ENCODE measurements at regions not wholly inside any gene's neighbourhood (a gene's known extent, or its start where the extent isn't known, plus 50 kb on each side); places are given as distances from the start of the nearest gene placed in this dataset.

DNA sequence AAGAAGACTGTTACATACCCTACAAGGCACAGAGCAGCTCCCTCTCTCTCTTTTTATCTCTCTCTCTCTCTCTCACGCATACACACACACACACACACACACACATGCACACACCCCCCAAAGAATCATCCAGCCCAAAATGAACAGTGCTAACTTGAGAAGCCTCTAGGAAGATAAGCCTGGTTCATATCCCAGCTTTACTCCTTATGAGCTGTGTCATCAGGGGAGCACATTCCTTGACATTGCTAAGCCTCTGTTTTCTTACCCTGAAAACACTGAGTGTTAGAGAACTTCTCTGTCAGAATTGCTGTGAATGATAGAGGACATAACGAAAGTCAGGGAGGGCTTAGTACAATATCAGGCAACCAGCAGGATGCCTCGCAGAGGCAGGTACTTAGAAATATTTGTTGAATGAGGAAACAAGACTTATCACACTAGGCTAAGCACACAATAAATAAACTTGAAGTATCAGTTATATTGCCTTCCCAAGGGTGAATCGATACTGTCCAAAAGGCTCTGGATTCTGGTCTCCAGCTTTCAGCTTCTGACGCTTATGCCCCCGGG is 725.6 kb upstream of the ID2 start:
- TF ChIP-seq, protein P1, sequence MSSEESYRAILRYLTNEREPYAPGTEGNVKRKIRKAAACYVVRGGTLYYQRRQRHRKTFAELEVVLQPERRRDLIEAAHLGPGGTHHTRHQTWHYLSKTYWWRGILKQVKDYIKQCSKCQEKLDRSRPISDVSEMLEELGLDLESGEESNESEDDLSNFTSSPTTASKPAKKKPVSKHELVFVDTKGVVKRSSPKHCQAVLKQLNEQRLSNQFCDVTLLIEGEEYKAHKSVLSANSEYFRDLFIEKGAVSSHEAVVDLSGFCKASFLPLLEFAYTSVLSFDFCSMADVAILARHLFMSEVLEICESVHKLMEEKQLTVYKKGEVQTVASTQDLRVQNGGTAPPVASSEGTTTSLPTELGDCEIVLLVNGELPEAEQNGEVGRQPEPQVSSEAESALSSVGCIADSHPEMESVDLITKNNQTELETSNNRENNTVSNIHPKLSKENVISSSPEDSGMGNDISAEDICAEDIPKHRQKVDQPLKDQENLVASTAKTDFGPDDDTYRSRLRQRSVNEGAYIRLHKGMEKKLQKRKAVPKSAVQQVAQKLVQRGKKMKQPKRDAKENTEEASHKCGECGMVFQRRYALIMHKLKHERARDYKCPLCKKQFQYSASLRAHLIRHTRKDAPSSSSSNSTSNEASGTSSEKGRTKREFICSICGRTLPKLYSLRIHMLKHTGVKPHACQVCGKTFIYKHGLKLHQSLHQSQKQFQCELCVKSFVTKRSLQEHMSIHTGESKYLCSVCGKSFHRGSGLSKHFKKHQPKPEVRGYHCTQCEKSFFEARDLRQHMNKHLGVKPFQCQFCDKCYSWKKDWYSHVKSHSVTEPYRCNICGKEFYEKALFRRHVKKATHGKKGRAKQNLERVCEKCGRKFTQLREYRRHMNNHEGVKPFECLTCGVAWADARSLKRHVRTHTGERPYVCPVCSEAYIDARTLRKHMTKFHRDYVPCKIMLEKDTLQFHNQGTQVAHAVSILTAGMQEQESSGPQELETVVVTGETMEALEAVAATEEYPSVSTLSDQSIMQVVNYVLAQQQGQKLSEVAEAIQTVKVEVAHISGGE (tag by site-specific recombination; conservative IDR thresholded peaks at IDR 0.05; ENCODE audit: low read depth), result no peak
- no peak for TF ChIP-seq ZNF76 (tag by site-specific recombination; IDR thresholded peaks at IDR 0.05; ENCODE audit: borderline replicate concordance, low read depth)
- TF ChIP-seq, protein P2, sequence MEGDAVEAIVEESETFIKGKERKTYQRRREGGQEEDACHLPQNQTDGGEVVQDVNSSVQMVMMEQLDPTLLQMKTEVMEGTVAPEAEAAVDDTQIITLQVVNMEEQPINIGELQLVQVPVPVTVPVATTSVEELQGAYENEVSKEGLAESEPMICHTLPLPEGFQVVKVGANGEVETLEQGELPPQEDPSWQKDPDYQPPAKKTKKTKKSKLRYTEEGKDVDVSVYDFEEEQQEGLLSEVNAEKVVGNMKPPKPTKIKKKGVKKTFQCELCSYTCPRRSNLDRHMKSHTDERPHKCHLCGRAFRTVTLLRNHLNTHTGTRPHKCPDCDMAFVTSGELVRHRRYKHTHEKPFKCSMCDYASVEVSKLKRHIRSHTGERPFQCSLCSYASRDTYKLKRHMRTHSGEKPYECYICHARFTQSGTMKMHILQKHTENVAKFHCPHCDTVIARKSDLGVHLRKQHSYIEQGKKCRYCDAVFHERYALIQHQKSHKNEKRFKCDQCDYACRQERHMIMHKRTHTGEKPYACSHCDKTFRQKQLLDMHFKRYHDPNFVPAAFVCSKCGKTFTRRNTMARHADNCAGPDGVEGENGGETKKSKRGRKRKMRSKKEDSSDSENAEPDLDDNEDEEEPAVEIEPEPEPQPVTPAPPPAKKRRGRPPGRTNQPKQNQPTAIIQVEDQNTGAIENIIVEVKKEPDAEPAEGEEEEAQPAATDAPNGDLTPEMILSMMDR (tag by site-specific recombination; IDR thresholded peaks at IDR 0.05), result no peak
- TF ChIP-seq PRDM1 (tag by site-specific recombination; IDR thresholded peaks at IDR 0.05), result no peak
- TF ChIP-seq, protein P3, sequence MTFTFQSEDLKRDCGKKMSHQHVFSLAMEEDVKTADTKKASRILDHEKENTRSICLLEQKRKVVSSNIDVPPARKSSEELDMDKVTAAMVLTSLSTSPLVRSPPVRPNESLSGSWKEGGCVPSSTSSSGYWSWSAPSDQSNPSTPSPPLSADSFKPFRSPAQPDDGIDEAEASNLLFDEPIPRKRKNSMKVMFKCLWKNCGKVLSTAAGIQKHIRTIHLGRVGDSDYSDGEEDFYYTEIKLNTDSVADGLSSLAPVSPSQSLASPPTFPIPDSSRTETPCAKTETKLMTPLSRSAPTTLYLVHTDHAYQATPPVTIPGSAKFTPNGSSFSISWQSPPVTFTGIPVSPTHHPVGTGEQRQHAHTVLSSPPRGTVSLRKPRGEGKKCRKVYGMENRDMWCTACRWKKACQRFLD (tag by site-specific recombination; IDR thresholded peaks at IDR 0.05), result no peak
- TF ChIP-seq GLI2 (tag by site-specific recombination; IDR thresholded peaks at IDR 0.05; ENCODE audit: borderline replicate concordance, low read depth), result no peak
- TF ChIP-seq ZXDB (tag by site-specific recombination; IDR thresholded peaks at IDR 0.05), result no peak
- no peak for TF ChIP-seq ZNF274 (IDR thresholded peaks at IDR 0.05; ENCODE audit: low read length)
- TF ChIP-seq ZNF274 (tag by site-specific recombination; IDR thresholded peaks at IDR 0.05; ENCODE audit: borderline replicate concordance), result no peak
- TF ChIP-seq ZNF791 (tag by site-specific recombination; IDR thresholded peaks at IDR 0.05), result no peak
